Gastrocnemius medialis (tissue), 4 donors: ENCODE measurements at regions not wholly inside any gene's neighbourhood (a gene's known extent, or its start where the extent isn't known, plus 50 kb on each side); places are given as distances from the start of the nearest gene placed in this dataset.

ENCODE experiments used
- CTCF ChIP-seq, 5 experiments: fragments of 450-650 bp in 3 of 5; fragments of 200-600 bp in 2 of 5; sonication (generic) in 2 of 5; IDR thresholded peaks in 4 of 5; conservative IDR thresholded peaks in 1 of 5; 1 replicate in 4 of 5; 2 replicates in 1 of 5; pipeline ENCODE4 v1.5.1; 2016 to 2019; ENCODE audit warnings: antibody characterized with exemption in 5 of 5, mild to moderate bottlenecking in 3 of 5, moderate library complexity in 3 of 5
- POLR2A ChIP-seq, 2 donors: fragments of 450-650 bp; IDR thresholded peaks; one replicate each; pipeline ENCODE4 v1.6.1; 2017; ENCODE audit warnings: antibody characterized with exemption in 2 of 2, mild to moderate bottlenecking in 2 of 2, moderate library complexity in 2 of 2

- no peak for TF ChIP-seq CTCF (IDR thresholded peaks at IDR 0.05 in 4 of 5, conservative IDR thresholded peaks at IDR 0.05 in 1 of 5)
- TF ChIP-seq POLR2A (IDR thresholded peaks at IDR 0.05), result no peak
Observed at GRCh38 chr2:71744781-71745180, 291.4 kb downstream of the DYSF start.
